Keratinocyte (primary cell): ENCODE measurements at regions not wholly inside any gene's neighbourhood (a gene's known extent, or its start where the extent isn't known, plus 50 kb on each side); places are given as distances from the start of the nearest gene placed in this dataset.

Experiments
- DNase-seq: peaks from one replicate; pipeline ENCODE4 v3.0.0-alpha.2; 2011; ENCODE audit warnings: low read depth, missing footprints, low spot score
- FAIRE-seq: peaks from 2 replicates; lab custom pipeline; 2011; peaks lifted over from hg19 to GRCh38; lab: Jason Lieb, UNC
- H2AFZ ChIP-seq: 2 replicates; pipeline ENCODE4 v1.6.0; 2012; ENCODE audit warnings: low read length, control low read depth, inconsistent platforms; ENCODE audit not compliant: control insufficient read depth
- H3K27ac ChIP-seq: 2 replicates; pipeline ENCODE4 v1.5.1; 2011; ENCODE audit warnings: low read length; ENCODE audit not compliant: control insufficient read depth, insufficient read depth
- H3K27me3 ChIP-seq: 3 replicates; pipeline ENCODE4 v1.6.0; 2011; ENCODE audit warnings: low read length; ENCODE audit not compliant: control insufficient read depth, insufficient read depth; ENCODE audit errors: extremely low read depth
- H3K36me3 ChIP-seq, 2 experiments: 2 replicates in 1 of 2; 3 replicates in 1 of 2; pipeline ENCODE4 v1.5.1; 2011; ENCODE audit warnings: low read length in 2 of 2, mild to moderate bottlenecking in 1 of 2; ENCODE audit not compliant: control insufficient read depth in 2 of 2, insufficient read depth in 2 of 2; ENCODE audit errors: extremely low read depth in 1 of 2
- H3K4me1 ChIP-seq: 3 replicates; pipeline ENCODE4 v1.5.1; 2011; ENCODE audit warnings: low read length; ENCODE audit not compliant: control insufficient read depth, insufficient read depth; ENCODE audit errors: extremely low read depth
- H3K4me2 ChIP-seq: 3 replicates; pipeline ENCODE4 v1.6.0; 2011; ENCODE audit warnings: low read depth, low read length; ENCODE audit not compliant: control insufficient read depth, insufficient read depth; ENCODE audit errors: extremely low read depth
- H3K4me3 ChIP-seq, 3 experiments: fragments of 200-600 bp in 1 of 3; sonication (generic) in 1 of 3; 2 replicates in 2 of 3; 3 replicates in 1 of 3; pipeline ENCODE4 v1.5.1; 2011 to 2016; ENCODE audit warnings: low read length in 3 of 3, mild to moderate bottlenecking in 3 of 3, control low read depth in 2 of 3, inconsistent platforms in 1 of 3, low read depth in 1 of 3, mixed read lengths in 1 of 3, mixed run types in 1 of 3, moderate library complexity in 1 of 3; ENCODE audit not compliant: control insufficient read depth in 2 of 3, insufficient read depth in 2 of 3; ENCODE audit errors: extremely low read depth in 1 of 3
- H3K79me2 ChIP-seq: 2 replicates; pipeline ENCODE4 v1.6.0; 2012; ENCODE audit warnings: low read length; ENCODE audit not compliant: control insufficient read depth, insufficient read depth
- H3K9ac ChIP-seq: 3 replicates; pipeline ENCODE4 v1.6.0; 2011; ENCODE audit warnings: low read length; ENCODE audit not compliant: control insufficient read depth, insufficient read depth; ENCODE audit errors: extremely low read depth
- H3K9me1 ChIP-seq: 3 replicates; pipeline ENCODE4 v1.6.0; 2011; ENCODE audit warnings: low read length; ENCODE audit not compliant: control insufficient read depth, insufficient read depth; ENCODE audit errors: extremely low read depth
- H3K9me3 ChIP-seq: 2 replicates; pipeline ENCODE4 v1.5.1; 2012; ENCODE audit warnings: low read depth, low read length; ENCODE audit not compliant: control insufficient read depth
- H4K20me1 ChIP-seq: 3 replicates; pipeline ENCODE4 v1.6.0; 2011; ENCODE audit warnings: low read length; ENCODE audit not compliant: control insufficient read depth, insufficient read depth; ENCODE audit errors: extremely low read depth
- EZH2 ChIP-seq: IDR thresholded peaks from one replicate; pipeline ENCODE4 v1.6.1; 2012; ENCODE audit warnings: inconsistent platforms, mild to moderate bottlenecking, low read length, moderate library complexity
- dilution Hi-C: fragments of 300-500 bp; cut with MboI; formaldehyde crosslinking; loops from one replicate; pipeline ENCODE4 v1.7.0; 2020; ENCODE audit warnings: low sequenced_read_pairs; ENCODE audit not compliant: extremely low pct_ligation_motif_present
- TF ChIP-seq, protein P1 (sequence below), 3 experiments: IDR thresholded peaks in 1 of 3; conservative IDR thresholded peaks in 1 of 3; optimal IDR thresholded peaks in 1 of 3; 2 replicates in 2 of 3; 3 replicates in 1 of 3; pipeline versions ENCODE3 to v1.5.1; 2011; ENCODE audit warnings: low read length in 3 of 3, mild to moderate bottlenecking in 3 of 3, moderate library complexity in 2 of 3, control low read depth in 1 of 3, inconsistent platforms in 1 of 3; ENCODE audit not compliant: insufficient read depth in 2 of 3; ENCODE audit errors: extremely low read depth in 1 of 3

DNA sequence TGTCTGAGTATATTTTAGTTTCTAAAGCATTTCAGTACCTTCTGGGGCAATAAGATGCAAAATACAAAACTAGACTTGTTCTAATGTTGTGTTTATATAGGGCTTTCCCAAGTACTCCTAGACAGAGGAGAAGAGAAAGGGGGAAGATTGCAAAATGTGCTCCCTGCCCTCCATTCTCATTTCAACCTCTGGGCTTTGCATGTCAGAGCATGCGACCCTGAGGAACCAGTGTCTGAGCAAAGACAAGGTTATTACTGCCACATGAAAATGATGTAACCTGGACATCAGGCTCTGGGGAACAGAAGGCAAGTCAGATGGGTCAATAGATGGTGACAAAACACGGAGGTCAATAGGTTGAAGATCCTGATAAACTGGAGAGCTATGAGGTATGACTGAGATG is 253.5 kb upstream of the TCF21 start:
- H3K27me3 ChIP-seq: no peaks in the 10 kb centered on the region
- no peaks in the 10 kb centered on the region for H3K9me1 ChIP-seq
- H3K27ac ChIP-seq: no peak overlapping the region
- H3K4me2 ChIP-seq: no peak overlapping the region
- DNase-seq (no peak), FAIRE-seq (no peak)
- H4K20me1 ChIP-seq: no peaks in the 10 kb centered on the region
- no peak for TF ChIP-seq EZH2
- TF ChIP-seq, protein P1, sequence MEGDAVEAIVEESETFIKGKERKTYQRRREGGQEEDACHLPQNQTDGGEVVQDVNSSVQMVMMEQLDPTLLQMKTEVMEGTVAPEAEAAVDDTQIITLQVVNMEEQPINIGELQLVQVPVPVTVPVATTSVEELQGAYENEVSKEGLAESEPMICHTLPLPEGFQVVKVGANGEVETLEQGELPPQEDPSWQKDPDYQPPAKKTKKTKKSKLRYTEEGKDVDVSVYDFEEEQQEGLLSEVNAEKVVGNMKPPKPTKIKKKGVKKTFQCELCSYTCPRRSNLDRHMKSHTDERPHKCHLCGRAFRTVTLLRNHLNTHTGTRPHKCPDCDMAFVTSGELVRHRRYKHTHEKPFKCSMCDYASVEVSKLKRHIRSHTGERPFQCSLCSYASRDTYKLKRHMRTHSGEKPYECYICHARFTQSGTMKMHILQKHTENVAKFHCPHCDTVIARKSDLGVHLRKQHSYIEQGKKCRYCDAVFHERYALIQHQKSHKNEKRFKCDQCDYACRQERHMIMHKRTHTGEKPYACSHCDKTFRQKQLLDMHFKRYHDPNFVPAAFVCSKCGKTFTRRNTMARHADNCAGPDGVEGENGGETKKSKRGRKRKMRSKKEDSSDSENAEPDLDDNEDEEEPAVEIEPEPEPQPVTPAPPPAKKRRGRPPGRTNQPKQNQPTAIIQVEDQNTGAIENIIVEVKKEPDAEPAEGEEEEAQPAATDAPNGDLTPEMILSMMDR (optimal IDR thresholded peaks at IDR 0.05 in 1 of 3, IDR thresholded peaks at IDR 0.05 in 1 of 3, conservative IDR thresholded peaks at IDR 0.05 in 1 of 3; ENCODE audit: extremely low read depth in 1 of 3, insufficient read depth in 2 of 3, low read length in 3 of 3): no peak
- H3K4me3 ChIP-seq: no peak overlapping the region
- no peaks in the 10 kb centered on the region for H3K9me3 ChIP-seq
- no peaks in the 10 kb centered on the region for H3K4me1 ChIP-seq
- no peaks in the 10 kb centered on the region for H3K36me3 ChIP-seq
- H3K79me2 ChIP-seq: no peaks in the 10 kb centered on the region
- dilution Hi-C loops: no loop called here
- H3K9ac ChIP-seq: no peak overlapping the region
- no peak overlapping the region for H2AFZ ChIP-seq

DNA sequence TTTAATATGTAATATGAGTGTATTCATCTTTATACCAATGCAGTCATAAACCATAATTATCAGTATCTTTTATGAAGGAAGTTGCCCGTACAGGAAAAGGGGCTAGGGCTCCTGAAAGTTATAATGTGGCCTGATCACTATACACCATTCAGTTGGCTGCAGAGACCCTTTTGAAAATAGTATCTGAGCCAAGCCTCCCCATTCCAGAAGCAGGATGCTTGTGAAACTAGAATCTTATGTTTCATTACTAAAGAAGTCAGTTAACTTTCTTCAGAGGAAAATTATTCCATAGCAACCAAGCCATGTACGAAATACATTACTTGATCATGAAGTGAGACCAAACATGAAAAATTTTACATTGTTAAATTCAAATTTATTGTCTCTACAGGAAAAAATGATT is 251.5 kb upstream of the TCF21 start:
- Histone ChIP-seq H3K79me2 (no peaks in the 10 kb centered on the region), H3K9me3 (no peaks in the 10 kb centered on the region), H2AFZ (no peak overlapping the region), H3K9me1 (no peaks in the 10 kb centered on the region), H3K27ac (no peak overlapping the region), H3K36me3 (no peaks in the 10 kb centered on the region), H4K20me1 (no peaks in the 10 kb centered on the region), H3K4me3 (no peak overlapping the region), H3K4me2 (no peak overlapping the region), H3K4me1 (no peaks in the 10 kb centered on the region), H3K9ac (no peak overlapping the region), H3K27me3 (no peaks in the 10 kb centered on the region)
- FAIRE-seq: no peak
- dilution Hi-C loops: no loop called here
- TF ChIP-seq, protein P1 (optimal IDR thresholded peaks at IDR 0.05 in 1 of 3, IDR thresholded peaks at IDR 0.05 in 1 of 3, conservative IDR thresholded peaks at IDR 0.05 in 1 of 3; ENCODE audit: extremely low read depth in 1 of 3, insufficient read depth in 2 of 3, low read length in 3 of 3): no peak
- TF ChIP-seq EZH2: no peak
- DNase-seq: no peak
